GM12864 (cell line): ENCODE measurements at regions not wholly inside any gene's neighbourhood (a gene's known extent, or its start where the extent isn't known, plus 50 kb on each side); places are given as distances from the start of the nearest gene placed in this dataset.

ENCODE experiments used
- DNase-seq: peaks from one replicate; pipeline ENCODE4 v3.0.0-alpha.2; 2011; ENCODE audit warnings: low read depth
- H3K4me3 ChIP-seq: 2 replicates; pipeline ENCODE4 v1.5.1; 2011; ENCODE audit warnings: mild to moderate bottlenecking, low read depth, low read length, control low read depth
- CTCF ChIP-seq: IDR thresholded peaks from 2 replicates; pipeline ENCODE4 v1.5.1; 2011; ENCODE audit warnings: low read depth, mild to moderate bottlenecking, moderate library complexity, low read length, control low read depth, inconsistent platforms; ENCODE audit errors: missing control alignments

GRCh38 chr2:186913870-186914269, 64.9 kb upstream of the ZSWIM2 start:
- peak; percentile 24 for DNase-seq
- TF ChIP-seq CTCF, result no peak
- H3K4me3 ChIP-seq, result no peak overlapping the region

- no peak for TF ChIP-seq CTCF
- no peak overlapping the region for H3K4me3 ChIP-seq
- DNase-seq, result no peak
Observed at GRCh38 chr2:186912979-186913378, 64.0 kb upstream of the ZSWIM2 start.

GRCh38 chr2:186911551-186912085, 62.6 kb upstream of the ZSWIM2 start:
- no peak overlapping the region for H3K4me3 ChIP-seq
- DNase-seq, result no peak
- no peak for TF ChIP-seq CTCF

- TF ChIP-seq CTCF, result no peak
- H3K4me3 ChIP-seq, result no peak overlapping the region
- DNase-seq, result no peak
Observed at GRCh38 chr2:186910996-186911395, 62.0 kb upstream of the ZSWIM2 start.

GRCh38 chr2:186909095-186909494, 60.1 kb upstream of the ZSWIM2 start:
- DNase-seq, result no peak
- no peak for TF ChIP-seq CTCF
- H3K4me3 ChIP-seq, result no peak overlapping the region

- H3K4me3 ChIP-seq, result no peak overlapping the region
- TF ChIP-seq CTCF, result no peak
Observed at GRCh38 chr2:186907897-186908296, 58.9 kb upstream of the ZSWIM2 start.

GRCh38 chr2:186903216-186903615, 54.2 kb upstream of the ZSWIM2 start:
- no peak overlapping the region for H3K4me3 ChIP-seq

More at GRCh38 chr2:186907897-186908296, 58.9 kb upstream of the ZSWIM2 start:
- no peak for DNase-seq

More at GRCh38 chr2:186903216-186903615, 54.2 kb upstream of the ZSWIM2 start:
- TF ChIP-seq CTCF, result peak; percentile 9
- DNase-seq, result no peak
